Memory B cell (primary cell): ENCODE measurements at regions not wholly inside any gene's neighbourhood (a gene's known extent, or its start where the extent isn't known, plus 50 kb on each side); places are given as distances from the start of the nearest gene placed in this dataset.
"Not testable (repeated sequence)": the region's sequence is repeated elsewhere in the genome, so short reads cannot be mapped to it uniquely, and the experiment has no call there.

ENCODE experiments used
- ATAC-seq: fragments of 150-1000 bp; cut with Tn5 transposase; 2 replicates; pipeline ENCODE4 v1.10.0; 2021; ENCODE audit warnings: low read depth, mild to moderate bottlenecking, moderate library complexity
- DNase-seq, 2 donors: peaks; one replicate each; pipeline ENCODE4 v3.0.0; 2022; ENCODE audit warnings: low spot score in 2 of 2
- H3K27ac Mint-ChIP-seq: one replicate; pipeline ENCODE4 v1.8.0; 2022; ENCODE audit warnings: mild to moderate bottlenecking, moderate library complexity, mixed read lengths
- H3K27me3 Mint-ChIP-seq: one replicate; pipeline ENCODE4 v1.8.0; 2022; ENCODE audit warnings: mixed read lengths
- H3K36me3 Mint-ChIP-seq: one replicate; pipeline ENCODE4 v1.8.0; 2022; ENCODE audit warnings: mild to moderate bottlenecking, mixed read lengths
- H3K4me1 Mint-ChIP-seq: one replicate; pipeline ENCODE4 v1.8.0; 2022; ENCODE audit warnings: mixed read lengths
- H3K4me3 Mint-ChIP-seq: one replicate; pipeline ENCODE4 v1.8.0; 2022; ENCODE audit warnings: mild to moderate bottlenecking, moderate library complexity, mixed read lengths
- H3K9me3 Mint-ChIP-seq: one replicate; pipeline ENCODE4 v1.8.0; 2022; ENCODE audit warnings: mixed read lengths

GRCh38 chrX:7608625-7609024 is 234.3 kb upstream of the VCX start:
- H3K27me3 Mint-ChIP-seq, H3K4me1 Mint-ChIP-seq, H3K27ac Mint-ChIP-seq, H3K4me3 Mint-ChIP-seq, H3K36me3 Mint-ChIP-seq, ATAC-seq, H3K9me3 Mint-ChIP-seq, DNase-seq: not testable (repeated sequence)

DNA sequence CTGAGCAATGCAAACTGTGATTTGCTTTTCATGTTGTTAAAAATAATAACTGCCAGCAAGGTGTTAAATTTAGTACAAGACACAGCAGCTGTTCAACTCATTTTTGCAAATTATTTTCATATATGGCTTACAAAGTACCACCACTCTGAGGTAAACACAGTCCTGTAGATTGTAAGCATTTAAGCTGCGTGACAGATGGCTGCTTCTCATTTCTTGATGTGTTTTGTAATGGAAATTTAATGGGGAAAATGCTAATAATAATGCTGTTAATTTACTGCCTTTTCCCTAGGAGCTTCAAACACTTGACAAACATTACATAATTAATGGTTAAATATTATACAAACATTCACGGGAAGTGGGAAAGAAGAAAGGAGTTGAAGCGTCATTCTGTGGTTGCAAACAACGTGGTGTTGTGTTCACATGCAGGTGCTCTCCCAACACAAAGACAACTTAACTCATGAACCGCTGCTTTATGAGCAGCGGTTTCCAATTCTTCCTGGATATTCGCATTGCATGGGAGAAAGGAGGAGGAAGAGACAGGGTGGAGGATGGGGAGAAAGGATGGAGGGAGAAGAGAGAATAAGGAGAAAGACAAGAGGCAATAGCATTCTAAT is 236.8 kb upstream of the VCX start:
- ATAC-seq (no peak), DNase-seq (no peak)
- no peaks in the 10 kb centered on the region for H3K27me3 Mint-ChIP-seq
- H3K9me3 Mint-ChIP-seq, result peaks cover 5% of the 10 kb centered on the region
- H3K36me3 Mint-ChIP-seq, result no peaks in the 10 kb centered on the region
- no peak overlapping the region for H3K27ac Mint-ChIP-seq
- H3K4me3 Mint-ChIP-seq, result no peak overlapping the region
- no peaks in the 10 kb centered on the region for H3K4me1 Mint-ChIP-seq

GRCh38 chrX:7603387-7603786 is 239.6 kb upstream of the VCX start:
- H3K27ac Mint-ChIP-seq, result no peak overlapping the region
- H3K27me3 Mint-ChIP-seq, result no peaks in the 10 kb centered on the region
- no peak overlapping the region for H3K4me3 Mint-ChIP-seq
- no peaks in the 10 kb centered on the region for H3K4me1 Mint-ChIP-seq
- no peaks in the 10 kb centered on the region for H3K36me3 Mint-ChIP-seq
- H3K9me3 Mint-ChIP-seq, result peaks cover 5% of the 10 kb centered on the region
- ATAC-seq (no peak), DNase-seq (no peak)

DNA sequence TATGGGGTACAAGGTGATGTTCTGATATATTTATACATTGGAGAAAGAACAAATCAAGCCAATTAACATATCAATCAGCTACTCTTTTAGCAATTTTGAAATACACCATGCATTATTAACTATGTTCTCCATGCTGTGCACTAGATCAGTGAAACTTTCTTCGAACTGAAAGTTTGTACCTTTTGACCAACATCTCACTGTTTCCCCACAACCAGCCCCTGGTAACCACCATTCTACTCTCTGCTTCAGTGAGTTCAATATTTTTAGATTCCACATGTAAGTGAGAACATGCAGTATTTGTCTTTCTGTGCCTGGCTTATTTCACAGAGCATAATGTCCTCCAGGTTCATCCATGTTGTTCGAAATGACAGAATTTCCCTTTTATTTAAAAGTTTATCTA is 246.1 kb upstream of the VCX start:
- no peak overlapping the region for H3K4me3 Mint-ChIP-seq
- no peak for DNase-seq

GRCh38 chrX:7593370-7593769 is 249.6 kb upstream of the VCX start:
- not testable (repeated sequence) for H3K27ac Mint-ChIP-seq, H3K9me3 Mint-ChIP-seq, ATAC-seq, DNase-seq, H3K4me3 Mint-ChIP-seq, H3K36me3 Mint-ChIP-seq, H3K4me1 Mint-ChIP-seq, H3K27me3 Mint-ChIP-seq

More for the DNA sequence above, 246.1 kb upstream of the VCX start:
- Mint-ChIP-seq H3K4me1 (no peaks in the 10 kb centered on the region), H3K36me3 (no peaks in the 10 kb centered on the region), H3K9me3 (no peaks in the 10 kb centered on the region), H3K27me3 (no peaks in the 10 kb centered on the region), H3K27ac (no peak overlapping the region)
- ATAC-seq, result no peak

DNA sequence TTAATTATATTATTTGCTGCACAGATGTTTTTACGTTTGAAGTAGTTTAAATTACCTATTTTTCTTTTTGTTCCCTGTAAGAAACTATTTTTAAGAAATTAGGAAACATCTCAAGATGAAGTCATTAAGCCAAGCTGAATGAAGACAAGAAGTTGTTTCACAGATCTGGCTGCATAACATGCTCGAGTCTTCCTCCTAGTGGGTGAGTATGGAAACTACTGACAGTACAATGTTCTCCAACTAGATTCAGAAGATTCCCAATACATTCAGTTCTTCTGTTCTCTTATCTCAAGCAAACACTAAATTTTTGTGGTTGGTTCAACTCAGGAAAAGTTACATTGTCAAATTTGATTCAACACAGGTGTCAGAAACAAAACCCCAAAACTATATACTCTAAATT is 256.8 kb upstream of the VCX start:
- DNase-seq (no peak), ATAC-seq (no peak)
- H3K27ac Mint-ChIP-seq, result no peak overlapping the region
- no peak overlapping the region for H3K4me3 Mint-ChIP-seq
- no peaks in the 10 kb centered on the region for H3K4me1 Mint-ChIP-seq
- no peaks in the 10 kb centered on the region for H3K36me3 Mint-ChIP-seq
- H3K27me3 Mint-ChIP-seq, result no peaks in the 10 kb centered on the region
- H3K9me3 Mint-ChIP-seq, result no peaks in the 10 kb centered on the region

DNA sequence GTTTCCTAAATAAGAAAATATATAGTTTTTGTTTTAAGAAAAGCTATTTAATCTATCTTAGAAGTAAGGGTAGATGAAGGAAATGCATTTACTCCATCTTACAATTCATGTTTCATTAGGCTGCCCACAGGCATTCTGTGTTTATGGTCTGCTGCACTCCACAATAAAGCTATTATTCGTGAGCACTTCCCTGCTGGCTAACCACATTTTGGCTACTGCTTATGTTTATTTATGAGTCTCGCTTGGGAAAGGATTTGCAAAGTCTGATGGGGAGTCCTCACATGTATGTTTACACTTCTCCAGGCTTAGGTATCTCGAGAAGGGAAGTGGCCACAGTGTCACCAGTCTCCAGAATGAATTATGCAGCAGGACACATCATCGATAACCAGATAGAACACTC is 260.8 kb upstream of the VCX start:
- Mint-ChIP-seq H3K4me1 (no peaks in the 10 kb centered on the region), H3K4me3 (no peak overlapping the region), H3K9me3 (no peaks in the 10 kb centered on the region), H3K27ac (no peak overlapping the region), H3K27me3 (no peaks in the 10 kb centered on the region), H3K36me3 (no peaks in the 10 kb centered on the region)
- ATAC-seq (no peak), DNase-seq (no peak)

GRCh38 chrX:7580127-7580526 is 262.8 kb upstream of the VCX start:
- no peaks in the 10 kb centered on the region for H3K36me3 Mint-ChIP-seq
- no peak for ATAC-seq
- DNase-seq, result no peak
- H3K27me3 Mint-ChIP-seq, result no peaks in the 10 kb centered on the region
- no peak overlapping the region for H3K27ac Mint-ChIP-seq
- H3K9me3 Mint-ChIP-seq, result no peaks in the 10 kb centered on the region
- no peaks in the 10 kb centered on the region for H3K4me1 Mint-ChIP-seq
- no peak overlapping the region for H3K4me3 Mint-ChIP-seq

GRCh38 chrX:7574325-7574724 is 268.6 kb upstream of the VCX start:
- ATAC-seq, result no peak
- no peaks in the 10 kb centered on the region for H3K4me1 Mint-ChIP-seq
- no peak for DNase-seq
- no peaks in the 10 kb centered on the region for H3K36me3 Mint-ChIP-seq
- no peak overlapping the region for H3K4me3 Mint-ChIP-seq
- no peaks in the 10 kb centered on the region for H3K9me3 Mint-ChIP-seq
- no peak overlapping the region for H3K27ac Mint-ChIP-seq
- H3K27me3 Mint-ChIP-seq, result no peaks in the 10 kb centered on the region

- DNase-seq, result no peak
Measured at GRCh38 chrX:7570432-7571029, 272.4 kb upstream of the VCX start.

GRCh38 chrX:7568597-7568996 is 274.4 kb upstream of the VCX start:
- no peaks in the 10 kb centered on the region for H3K9me3 Mint-ChIP-seq
- H3K36me3 Mint-ChIP-seq, result no peaks in the 10 kb centered on the region
- H3K4me1 Mint-ChIP-seq, result no peaks in the 10 kb centered on the region
- H3K27ac Mint-ChIP-seq, result no peak overlapping the region
- ATAC-seq (no peak), DNase-seq (no peak)
- H3K27me3 Mint-ChIP-seq, result no peaks in the 10 kb centered on the region
- H3K4me3 Mint-ChIP-seq, result no peak overlapping the region

More at GRCh38 chrX:7570432-7571029, 272.4 kb upstream of the VCX start:
- Mint-ChIP-seq H3K36me3 (no peaks in the 10 kb centered on the region), H3K9me3 (no peaks in the 10 kb centered on the region), H3K4me1 (no peaks in the 10 kb centered on the region), H3K27me3 (no peaks in the 10 kb centered on the region), H3K27ac (no peak overlapping the region), H3K4me3 (no peak overlapping the region)
- no peak for ATAC-seq

DNA sequence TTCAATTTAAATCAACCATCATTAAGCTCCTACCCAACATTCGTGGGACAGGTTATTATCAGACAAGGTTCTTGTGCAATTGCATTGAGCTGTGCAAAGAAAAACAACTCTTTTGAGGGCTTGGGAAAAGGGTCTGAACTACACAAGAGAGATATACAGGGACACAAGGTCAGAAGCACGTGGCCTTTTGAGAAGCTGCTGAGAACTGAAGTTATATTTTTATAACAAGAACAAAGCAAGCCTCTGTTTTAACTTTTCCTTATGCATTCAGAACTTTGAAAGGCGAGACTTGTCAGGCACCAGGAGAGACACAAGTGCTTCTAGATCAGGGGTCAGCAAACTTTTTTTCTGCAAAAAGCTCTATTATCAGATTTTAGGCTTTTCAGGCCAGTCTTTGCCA is 274.8 kb upstream of the VCX start:
- no peak overlapping the region for H3K4me3 Mint-ChIP-seq
- H3K4me1 Mint-ChIP-seq, result no peaks in the 10 kb centered on the region
- no peak overlapping the region for H3K27ac Mint-ChIP-seq
- DNase-seq (no peak), ATAC-seq (no peak)
- no peaks in the 10 kb centered on the region for H3K9me3 Mint-ChIP-seq
- no peaks in the 10 kb centered on the region for H3K27me3 Mint-ChIP-seq
- H3K36me3 Mint-ChIP-seq, result no peaks in the 10 kb centered on the region

- H3K4me1 Mint-ChIP-seq, result peaks cover 2% of the 10 kb centered on the region
- peaks cover 2% of the 10 kb centered on the region for H3K36me3 Mint-ChIP-seq
- DNase-seq (no peak), ATAC-seq (no peak)
- H3K4me3 Mint-ChIP-seq, result no peak overlapping the region
- no peak overlapping the region for H3K27ac Mint-ChIP-seq
- peaks cover 6% of the 10 kb centered on the region for H3K27me3 Mint-ChIP-seq
- peaks cover 2% of the 10 kb centered on the region for H3K9me3 Mint-ChIP-seq
Measured at GRCh38 chrX:7552760-7553159, 290.2 kb upstream of the VCX start.

- no peaks in the 10 kb centered on the region for H3K4me1 Mint-ChIP-seq
Measured at GRCh38 chrX:7546551-7547080, 296.4 kb upstream of the VCX start.

DNA sequence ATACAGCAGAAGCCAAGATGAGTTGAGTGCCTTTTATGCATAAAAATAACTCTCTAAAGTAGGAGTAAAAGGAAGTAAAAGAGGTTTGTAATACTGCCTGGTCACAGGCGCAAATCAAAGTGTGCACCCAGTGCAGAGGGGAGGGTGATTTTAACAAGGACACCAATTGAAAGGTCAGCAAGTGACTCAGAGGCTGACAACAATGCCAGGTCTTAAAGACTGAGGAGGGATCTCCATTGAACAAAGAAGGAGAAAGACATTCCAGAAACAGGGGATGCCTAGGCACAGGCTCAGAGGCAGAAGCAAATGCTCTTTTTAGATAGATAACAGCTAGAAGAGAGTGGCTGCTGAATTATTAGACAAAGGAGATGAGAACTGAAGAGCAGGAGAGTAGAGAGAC is 297.4 kb upstream of the VCX start:
- Mint-ChIP-seq H3K4me1 (no peaks in the 10 kb centered on the region), H3K36me3 (no peaks in the 10 kb centered on the region), H3K27ac (no peak overlapping the region), H3K4me3 (no peak overlapping the region), H3K9me3 (no peaks in the 10 kb centered on the region), H3K27me3 (no peaks in the 10 kb centered on the region)
- no peak for DNase-seq
- no peak for ATAC-seq

More at GRCh38 chrX:7546551-7547080, 296.4 kb upstream of the VCX start:
- Mint-ChIP-seq H3K27me3 (no peaks in the 10 kb centered on the region), H3K9me3 (no peaks in the 10 kb centered on the region), H3K4me3 (no peak overlapping the region), H3K27ac (no peak overlapping the region), H3K36me3 (no peaks in the 10 kb centered on the region)
- no peak for DNase-seq
- ATAC-seq, result no peak
